ENCODE measurements at regions not wholly inside any gene's neighbourhood (a gene's known extent, or its start where the extent isn't known, plus 50 kb on each side); places are given as distances from the start of the nearest gene placed in this dataset.
A peak's percentile ranks its signal among the peaks of the same experiment; 100 is the strongest.

DNA sequence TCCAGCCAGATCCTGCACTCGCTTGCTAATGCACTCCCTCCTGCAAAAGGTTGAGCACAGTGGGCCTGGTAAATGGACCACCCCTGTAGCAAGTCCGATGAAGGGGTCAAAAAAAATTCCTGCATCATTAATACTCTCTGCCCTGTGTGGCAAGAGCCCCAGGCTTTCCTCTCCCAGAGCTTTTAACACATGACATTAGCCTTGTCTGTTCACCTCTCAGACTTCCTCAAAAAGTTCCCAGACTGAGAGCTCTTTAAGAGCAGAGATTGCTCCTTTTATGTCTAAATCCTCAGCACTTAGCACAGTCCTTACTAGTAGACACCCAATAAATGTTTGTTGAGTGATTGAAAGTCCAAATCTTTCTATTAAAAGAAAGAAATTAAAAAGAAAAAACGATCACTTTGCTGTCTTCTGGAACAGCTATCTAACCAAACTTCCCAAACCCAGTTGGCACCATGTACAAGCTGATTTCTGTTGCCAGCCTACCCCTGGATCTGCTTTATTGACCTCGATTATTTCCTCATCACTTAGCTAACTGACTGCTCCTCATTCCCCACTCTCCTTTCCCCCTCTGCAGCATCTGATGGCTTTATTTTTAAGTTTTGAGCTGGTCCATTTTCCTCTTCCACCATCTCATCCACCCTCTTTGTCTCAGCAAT is 209.8 kb downstream of the ENC1 start:
- no peak for DNase-seq
- intact Hi-C loops (cut with DNase I) = no loop called here

DNA sequence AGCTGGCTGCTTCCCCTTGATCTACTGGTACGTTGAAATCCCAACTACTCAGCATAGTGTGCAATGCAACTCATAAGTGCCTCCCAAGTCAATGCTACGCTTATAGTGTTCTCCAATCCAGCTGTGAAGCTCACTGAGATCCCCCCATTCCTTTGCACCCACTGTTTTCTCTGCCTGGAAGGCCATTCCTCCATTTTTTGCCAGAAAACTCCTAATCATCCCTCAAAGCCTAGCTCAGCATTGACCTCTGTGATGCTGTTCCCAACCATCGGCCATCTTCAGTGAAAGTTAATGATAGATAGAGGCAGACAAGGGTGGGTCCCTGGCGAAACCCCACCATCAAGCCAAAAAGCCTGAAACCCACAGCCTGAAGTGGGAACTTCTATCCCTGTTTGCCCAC is 211.0 kb downstream of the ENC1 start:
- intact Hi-C loops (cut with DNase I) = no loop called here
- no peak for DNase-seq

DNA sequence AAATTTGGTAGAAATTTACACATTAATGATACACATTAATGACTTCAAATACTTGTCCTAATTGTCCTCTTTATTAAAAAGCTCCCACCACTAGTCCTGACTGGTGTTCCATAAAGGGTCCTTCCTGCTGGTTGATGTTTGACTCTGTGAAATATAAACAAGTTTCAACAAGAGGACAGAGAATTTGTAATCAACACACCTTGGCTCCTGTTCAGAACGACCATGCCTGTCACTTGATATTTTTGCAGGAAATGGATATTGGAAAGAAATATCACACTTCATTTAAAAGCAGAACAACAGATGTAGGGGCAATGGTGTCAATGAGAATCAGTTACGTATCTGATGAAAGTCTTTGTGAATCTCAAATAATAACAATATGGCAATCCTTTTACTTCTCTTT is 211.7 kb downstream of the ENC1 start:
- intact Hi-C loops (cut with DNase I) = no loop called here
- no peak for DNase-seq

GRCh38 chr5:74428275-74428674 is 212.3 kb downstream of the ENC1 start:
- no peak for DNase-seq
- intact Hi-C loops (cut with DNase I) = no loop called here

GRCh38 chr5:74426506-74426905 is 214.0 kb downstream of the ENC1 start:
- DNase-seq = no peak
- intact Hi-C loops (cut with DNase I) = no loop called here

DNA sequence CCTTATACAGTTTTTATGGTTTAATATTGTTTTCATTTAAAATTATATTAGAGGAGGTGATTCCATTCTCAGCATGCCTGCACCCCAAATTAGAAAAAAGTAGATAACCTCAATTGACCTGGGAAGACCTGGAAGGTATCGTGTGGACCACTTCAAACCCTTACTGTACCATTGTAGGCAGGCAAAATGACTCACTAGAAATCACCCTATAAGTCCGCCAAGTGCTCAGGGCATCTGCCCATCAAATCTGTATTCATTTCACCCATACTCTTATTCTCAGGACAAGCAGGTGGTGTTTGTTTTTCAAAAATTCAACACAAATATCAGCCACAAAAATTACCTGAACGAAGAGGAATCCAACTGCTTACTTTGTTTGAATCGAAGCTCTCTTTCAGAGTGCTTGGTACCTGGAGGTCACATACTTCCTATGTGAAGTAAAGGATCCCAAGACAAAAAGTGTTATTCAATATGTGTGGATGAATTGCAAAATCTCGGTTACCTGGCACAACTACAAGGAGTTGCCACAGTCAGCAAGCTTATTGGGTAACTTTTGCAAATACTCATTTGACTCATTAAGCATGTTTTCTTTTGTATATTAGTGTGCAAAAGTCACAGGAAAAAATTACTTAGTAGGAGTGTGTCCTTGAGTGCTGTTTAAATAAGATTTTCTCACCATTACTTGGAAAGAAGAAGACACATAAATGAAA is 216.2 kb downstream of the ENC1 start:
- no peak for DNase-seq

DNA sequence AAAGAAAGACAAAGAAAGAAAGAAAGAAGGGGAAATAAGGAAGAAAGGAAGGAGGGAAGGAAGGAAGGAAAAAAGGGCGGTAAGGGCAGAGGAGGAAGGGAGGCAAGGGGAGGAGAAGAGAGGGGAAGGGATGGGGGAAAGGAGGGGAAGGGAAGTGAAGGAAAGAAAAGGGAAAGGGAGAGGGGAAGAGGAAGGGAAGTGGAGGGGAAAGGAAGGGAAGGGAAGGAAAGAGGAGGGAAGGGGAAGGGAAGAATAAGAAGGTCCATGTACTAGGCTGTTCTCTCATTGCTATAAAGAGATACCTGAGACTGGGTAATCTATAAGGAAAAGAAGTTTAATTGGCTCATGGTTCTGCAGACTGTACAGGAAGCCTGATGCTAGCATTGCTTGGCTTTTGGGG is 217.1 kb downstream of the ENC1 start:
- intact Hi-C loops (cut with DNase I) = no loop called here

More for the DNA sequence above, 216.2 kb downstream of the ENC1 start:
- intact Hi-C loops (cut with DNase I) = no loop called here

DNA sequence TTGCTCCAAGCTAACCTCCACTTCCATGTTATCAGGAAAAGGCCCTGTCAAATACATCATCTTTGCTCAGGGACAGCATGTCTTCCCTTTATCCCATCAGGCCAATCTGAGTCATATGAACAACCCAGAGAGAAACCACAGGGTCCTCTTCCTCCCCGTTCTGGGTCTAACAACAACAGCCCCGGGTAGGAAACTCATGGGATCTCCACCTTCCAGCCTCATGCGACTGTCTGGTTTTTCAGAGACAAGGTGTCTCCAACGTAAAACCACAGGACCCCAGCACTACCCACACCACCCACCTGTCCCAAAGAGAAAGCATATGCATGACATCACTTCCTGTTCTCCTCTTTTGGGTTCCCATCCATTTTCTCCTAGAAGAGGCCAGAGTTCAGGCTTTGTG is 217.9 kb downstream of the ENC1 start:
- DNase-seq = no peak
- intact Hi-C loops (cut with DNase I) = no loop called here

More for the DNA sequence above, 217.1 kb downstream of the ENC1 start:
- DNase-seq = no peak

GRCh38 chr5:74422030-74422429 is 218.5 kb downstream of the ENC1 start:
- DNase-seq = no peak
- intact Hi-C loops (cut with DNase I) = no loop called here

DNA sequence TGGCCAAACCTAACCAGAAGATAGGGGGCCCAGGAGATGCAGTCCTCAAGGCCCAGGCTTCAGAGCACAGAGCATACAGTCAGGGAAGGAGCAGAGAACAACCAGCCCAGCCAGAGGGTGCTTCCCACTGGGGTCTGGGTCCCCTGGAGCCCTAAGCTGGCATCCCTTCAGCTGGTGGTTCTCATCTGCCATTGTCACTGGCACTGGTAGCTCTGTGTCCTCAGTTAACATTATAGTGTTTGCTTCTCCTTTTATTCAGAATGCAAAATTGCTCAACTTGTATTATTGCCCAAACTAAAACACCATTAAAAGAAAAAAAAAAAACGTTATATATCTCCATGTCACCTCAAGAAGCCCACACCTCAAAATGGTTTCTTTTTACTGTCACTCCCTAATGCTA is 219.2 kb downstream of the ENC1 start:
- intact Hi-C loops (cut with DNase I) = no loop called here
- DNase-seq = no peak

DNA sequence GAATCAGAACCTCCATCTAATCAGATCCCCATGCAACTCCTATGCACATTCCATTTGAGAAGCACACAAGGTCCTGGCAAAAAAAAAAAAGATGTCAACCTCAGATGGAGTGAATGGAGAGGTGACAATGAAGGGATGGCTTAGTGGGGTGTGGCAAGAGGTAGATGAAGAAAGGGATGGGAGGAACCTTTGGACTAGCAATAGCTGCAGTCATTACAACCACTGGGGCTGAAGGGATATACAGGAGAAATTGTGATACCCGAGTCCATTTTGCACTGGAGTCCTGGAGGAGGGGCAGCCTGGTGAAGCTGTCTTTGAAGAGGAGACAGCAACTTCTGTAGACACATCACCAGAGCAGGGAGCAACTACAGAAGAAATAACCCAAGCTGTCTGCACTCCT is 219.6 kb downstream of the ENC1 start:
- intact Hi-C loops (cut with DNase I) = no loop called here
- no peak for DNase-seq

GRCh38 chr5:74420220-74420619 is 220.3 kb downstream of the ENC1 start:
- no peak for DNase-seq
- intact Hi-C loops (cut with DNase I) = no loop called here

- intact Hi-C loops (cut with DNase I) = no loop called here
- DNase-seq = no peak
Measured at GRCh38 chr5:74419468-74419867, 221.1 kb downstream of the ENC1 start.

DNA sequence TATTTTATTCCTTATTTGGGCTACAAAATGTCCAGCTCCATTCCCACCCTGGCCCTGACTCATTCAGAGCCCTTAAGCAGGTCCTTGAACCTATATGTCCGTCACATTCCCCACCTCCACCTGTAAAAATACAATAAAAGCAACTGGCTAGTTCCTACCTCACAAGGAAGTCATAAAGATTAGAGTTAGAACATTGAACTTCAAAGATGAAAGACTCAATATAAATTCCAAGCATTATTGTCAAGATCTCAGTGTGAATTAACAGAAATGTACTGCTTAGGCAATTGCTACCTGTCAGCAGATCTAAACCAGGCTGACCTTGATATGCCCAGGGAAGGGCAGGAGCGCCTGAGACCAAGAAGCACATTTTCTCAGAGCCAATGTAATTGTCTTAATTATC is 221.8 kb downstream of the ENC1 start:
- no peak for DNase-seq
- intact Hi-C loops (cut with DNase I) = no loop called here

- DNase-seq = no peak
- intact Hi-C loops (cut with DNase I) = no loop called here
Measured at GRCh38 chr5:74418261-74418660, 222.3 kb downstream of the ENC1 start.

GRCh38 chr5:74415695-74416102 is 224.8 kb downstream of the ENC1 start:
- intact Hi-C loops (cut with DNase I) = no loop called here
- DNase-seq = no peak

GRCh38 chr5:74414228-74414627 is 226.3 kb downstream of the ENC1 start:
- no peak for DNase-seq
- intact Hi-C loops (cut with DNase I) = no loop called here

GRCh38 chr5:74413403-74414048 is 227.0 kb downstream of the ENC1 start:
- DNase-seq = no peak
- intact Hi-C loops (cut with DNase I) = no loop called here

GRCh38 chr5:74412066-74412465 is 228.5 kb downstream of the ENC1 start:
- DNase-seq = peak in 8 of 10 donors; percentile 27 to 86 (median 58)
- intact Hi-C loops (cut with DNase I) = no loop called here

GRCh38 chr5:74409712-74410111 is 230.8 kb downstream of the ENC1 start:
- no peak for DNase-seq
- intact Hi-C loops (cut with DNase I) = no loop called here

GRCh38 chr5:74409166-74409706 is 231.3 kb downstream of the ENC1 start:
- peak in 1 of 10 donors; percentile 85 for DNase-seq
- intact Hi-C loops (cut with DNase I) = no loop called here
